Activated naive CD4-positive, alpha-beta T cell treated with anti-CD3 and anti-CD28 coated beads, Interleukin-2, amount 10 ng/mL, durations not matched to agents 7 days and 5 days (primary cell): ENCODE measurements at regions not wholly inside any gene's neighbourhood (a gene's known extent, or its start where the extent isn't known, plus 50 kb on each side); places are given as distances from the start of the nearest gene placed in this dataset.

Experiments used
- CTCF ChIA-PET: fragments of 350-600 bp; sonication (Branson Sonifier 250); formaldehyde crosslinking; loops from one replicate; lab custom pipeline; 2021; ENCODE audit warnings: antibody characterized with exemption; lab: Charles Lee
- DNase-seq: peaks from one replicate; pipeline ENCODE4 v3.0.0-alpha.2; 2020
- H3K27ac Mint-ChIP-seq: one replicate; pipeline ENCODE4 v1.8.0; 2021; ENCODE audit warnings: mild to moderate bottlenecking, moderate library complexity, mixed read lengths
- H3K27me3 Mint-ChIP-seq: one replicate; pipeline ENCODE4 v1.8.0; 2021; ENCODE audit warnings: mild to moderate bottlenecking, mixed read lengths
- H3K36me3 Mint-ChIP-seq: one replicate; pipeline ENCODE4 v1.8.0; 2021; ENCODE audit warnings: mixed read lengths
- H3K4me1 Mint-ChIP-seq: one replicate; pipeline ENCODE4 v1.8.0; 2021; ENCODE audit warnings: mixed read lengths
- H3K4me3 Mint-ChIP-seq: one replicate; pipeline ENCODE4 v1.8.0; 2021; ENCODE audit warnings: mild to moderate bottlenecking, moderate library complexity, mixed read lengths
- H3K9me3 Mint-ChIP-seq: one replicate; pipeline ENCODE4 v1.8.0; 2021; ENCODE audit warnings: mixed read lengths

DNA sequence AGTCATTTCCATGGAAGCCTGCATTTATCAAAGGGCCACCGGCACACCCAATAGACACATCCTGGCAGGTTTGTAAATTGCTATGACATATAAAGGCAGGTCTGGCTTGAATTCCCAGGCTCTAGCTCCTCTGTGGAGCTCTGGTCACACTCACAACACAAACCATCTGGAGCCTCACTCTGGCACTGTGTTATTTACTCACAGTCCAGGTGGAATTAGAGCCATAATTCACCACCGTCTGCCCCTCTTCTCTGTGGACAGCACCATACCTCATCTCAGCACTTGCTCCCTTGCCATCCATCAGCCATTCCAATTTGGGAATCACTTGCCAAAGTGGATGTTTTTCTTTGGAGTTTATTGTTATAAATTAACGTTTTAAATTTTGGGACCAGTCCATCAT is 84.3 kb upstream of the OSR1 start:
- H3K9me3 Mint-ChIP-seq = no peaks in the 10 kb centered on the region
- CTCF ChIA-PET = no interaction called here
- no peak overlapping the region for H3K27ac Mint-ChIP-seq
- no peak for DNase-seq
- H3K4me1 Mint-ChIP-seq = no peaks in the 10 kb centered on the region
- H3K4me3 Mint-ChIP-seq = no peak overlapping the region
- H3K36me3 Mint-ChIP-seq = no peaks in the 10 kb centered on the region
- no peaks in the 10 kb centered on the region for H3K27me3 Mint-ChIP-seq

DNA sequence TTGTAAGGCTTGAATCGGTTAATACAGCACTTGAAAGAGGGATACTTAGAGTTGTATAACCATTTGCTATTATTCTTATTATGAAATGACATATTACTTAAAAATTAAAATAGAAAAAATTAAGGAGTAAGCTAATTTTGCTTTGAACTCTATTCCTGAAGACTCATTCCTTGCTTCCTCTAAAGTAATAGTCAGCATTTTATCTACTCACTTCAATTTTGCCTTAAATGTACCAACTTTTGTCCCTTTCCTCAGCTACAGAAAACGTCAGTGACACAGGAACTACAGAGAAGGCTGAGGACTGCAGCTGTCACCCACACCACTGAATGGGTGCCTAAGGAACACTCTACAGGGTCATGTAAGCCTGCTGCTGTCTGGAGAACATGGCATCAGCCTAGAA is 80.7 kb upstream of the OSR1 start:
- Mint-ChIP-seq H3K27ac (no peak overlapping the region), H3K27me3 (peaks cover 11% of the 10 kb centered on the region), H3K4me1 (no peaks in the 10 kb centered on the region), H3K36me3 (no peaks in the 10 kb centered on the region), H3K4me3 (no peak overlapping the region), H3K9me3 (no peaks in the 10 kb centered on the region)
- CTCF ChIA-PET = no interaction called here
- no peak for DNase-seq

DNA sequence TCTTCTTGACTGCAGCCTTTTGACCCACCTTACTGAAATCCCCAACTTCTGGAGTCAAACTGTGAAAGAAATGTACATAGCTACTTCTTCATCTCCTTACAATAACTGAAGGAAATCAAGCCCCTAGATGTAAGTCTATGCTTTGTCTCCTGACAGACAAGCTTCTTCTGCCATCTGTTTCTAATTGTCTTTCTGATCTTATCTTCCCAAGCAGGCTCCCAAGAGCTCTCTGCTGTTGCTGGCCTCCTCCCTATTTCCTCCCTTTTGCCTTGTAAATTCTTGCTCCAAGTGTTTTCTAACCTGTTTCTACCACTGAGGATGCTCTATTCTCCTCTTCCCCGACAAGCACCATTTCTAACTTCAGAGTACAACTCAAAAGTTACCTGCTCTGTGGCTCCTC is 77.4 kb upstream of the OSR1 start:
- DNase-seq = no peak
- H3K27ac Mint-ChIP-seq = no peak overlapping the region
- H3K4me1 Mint-ChIP-seq = no peaks in the 10 kb centered on the region
- no peaks in the 10 kb centered on the region for H3K9me3 Mint-ChIP-seq
- H3K4me3 Mint-ChIP-seq = no peak overlapping the region
- H3K27me3 Mint-ChIP-seq = peaks cover 17% of the 10 kb centered on the region
- no peaks in the 10 kb centered on the region for H3K36me3 Mint-ChIP-seq
- CTCF ChIA-PET = no interaction called here

DNA sequence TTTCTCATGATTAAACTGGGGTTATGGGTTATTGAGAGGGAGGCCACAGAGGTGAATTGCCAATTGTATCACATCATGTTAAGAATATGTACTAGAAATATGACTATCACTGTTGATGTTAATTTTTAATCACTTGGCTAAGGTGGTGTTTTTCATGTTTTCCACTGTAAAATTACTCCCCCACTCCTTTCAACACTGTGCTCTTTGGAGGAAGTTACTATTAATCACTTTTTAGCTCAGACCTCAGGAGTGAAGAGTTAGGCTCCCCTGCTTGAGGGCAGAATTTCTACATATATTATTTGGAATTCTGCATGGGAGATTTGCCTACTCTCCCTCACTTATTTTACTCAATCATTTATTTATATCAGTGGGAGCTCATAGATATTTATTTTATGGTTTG is 76.0 kb upstream of the OSR1 start:
- H3K27me3 Mint-ChIP-seq = peaks cover 17% of the 10 kb centered on the region
- H3K4me1 Mint-ChIP-seq = no peaks in the 10 kb centered on the region
- H3K4me3 Mint-ChIP-seq = no peak overlapping the region
- H3K36me3 Mint-ChIP-seq = no peaks in the 10 kb centered on the region
- no peaks in the 10 kb centered on the region for H3K9me3 Mint-ChIP-seq
- DNase-seq = no peak
- no peak overlapping the region for H3K27ac Mint-ChIP-seq
- CTCF ChIA-PET = no interaction called here

DNA sequence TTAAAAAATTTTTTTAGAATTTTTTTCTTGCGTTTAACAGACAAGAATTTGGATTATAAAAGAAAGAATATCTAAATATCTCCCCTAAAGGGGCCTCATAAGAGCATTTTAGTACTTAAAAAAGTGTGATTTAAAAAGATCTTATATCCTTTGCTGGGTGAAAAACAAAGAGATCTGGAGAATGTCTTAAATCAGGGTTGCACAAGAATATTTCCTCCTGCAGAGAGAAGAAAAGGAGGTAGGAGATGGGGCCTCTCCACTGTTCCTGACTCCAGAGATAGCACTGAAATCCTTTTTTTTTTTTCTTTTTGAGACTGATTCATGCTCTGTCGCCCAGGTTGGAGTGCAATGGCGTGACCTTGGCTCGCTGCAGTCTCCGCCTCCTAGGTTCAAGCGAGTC is 68.5 kb upstream of the OSR1 start:
- DNase-seq = no peak
- H3K9me3 Mint-ChIP-seq = no peaks in the 10 kb centered on the region
- H3K4me1 Mint-ChIP-seq = no peaks in the 10 kb centered on the region
- no peak overlapping the region for H3K27ac Mint-ChIP-seq
- no peak overlapping the region for H3K4me3 Mint-ChIP-seq
- CTCF ChIA-PET = no interaction called here
- peaks cover 4% of the 10 kb centered on the region for H3K27me3 Mint-ChIP-seq
- H3K36me3 Mint-ChIP-seq = no peaks in the 10 kb centered on the region

DNA sequence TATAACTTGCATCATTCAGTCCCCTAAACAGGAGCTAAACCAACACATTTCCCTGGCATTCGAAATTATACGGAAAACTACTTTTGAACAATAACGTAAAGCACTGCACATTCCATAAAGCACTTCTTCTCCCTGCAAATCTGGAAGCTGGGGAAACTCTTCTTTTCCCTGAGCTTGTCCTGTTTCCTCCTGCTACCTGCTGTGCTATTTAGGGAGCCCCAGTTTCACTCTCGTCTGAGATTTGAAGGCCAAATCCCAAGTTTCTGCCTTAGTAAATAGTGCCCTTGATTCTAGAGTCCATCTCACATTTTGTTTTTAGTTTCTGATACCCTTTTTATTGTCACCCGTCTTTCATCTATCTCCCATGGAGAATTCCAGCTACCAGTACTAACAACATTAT is 67.7 kb upstream of the OSR1 start:
- Mint-ChIP-seq H3K4me3 (no peak overlapping the region), H3K27me3 (peaks cover 4% of the 10 kb centered on the region), H3K4me1 (no peaks in the 10 kb centered on the region), H3K36me3 (no peaks in the 10 kb centered on the region), H3K27ac (no peak overlapping the region), H3K9me3 (no peaks in the 10 kb centered on the region)
- CTCF ChIA-PET = no interaction called here
- no peak for DNase-seq

DNA sequence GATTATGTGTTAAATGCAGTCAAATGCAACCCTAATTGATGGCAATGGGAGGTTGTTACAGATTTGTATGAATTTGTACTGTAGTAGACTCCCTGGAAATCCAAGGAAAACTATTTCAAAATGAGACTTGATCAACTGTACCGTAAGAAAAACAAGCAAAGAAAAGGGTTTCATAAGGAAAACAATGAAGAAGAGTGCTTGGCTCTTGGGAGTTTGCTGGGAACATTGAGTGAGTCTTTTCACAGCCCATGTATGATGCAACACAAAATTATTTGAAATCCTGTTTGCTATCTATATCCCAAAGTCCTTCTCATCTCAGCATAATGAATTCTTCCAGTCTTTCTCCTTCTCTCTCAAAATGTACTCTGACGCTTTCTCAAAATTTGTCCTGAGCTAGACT is 67.0 kb upstream of the OSR1 start:
- peaks cover 4% of the 10 kb centered on the region for H3K27me3 Mint-ChIP-seq
- no peaks in the 10 kb centered on the region for H3K9me3 Mint-ChIP-seq

DNA sequence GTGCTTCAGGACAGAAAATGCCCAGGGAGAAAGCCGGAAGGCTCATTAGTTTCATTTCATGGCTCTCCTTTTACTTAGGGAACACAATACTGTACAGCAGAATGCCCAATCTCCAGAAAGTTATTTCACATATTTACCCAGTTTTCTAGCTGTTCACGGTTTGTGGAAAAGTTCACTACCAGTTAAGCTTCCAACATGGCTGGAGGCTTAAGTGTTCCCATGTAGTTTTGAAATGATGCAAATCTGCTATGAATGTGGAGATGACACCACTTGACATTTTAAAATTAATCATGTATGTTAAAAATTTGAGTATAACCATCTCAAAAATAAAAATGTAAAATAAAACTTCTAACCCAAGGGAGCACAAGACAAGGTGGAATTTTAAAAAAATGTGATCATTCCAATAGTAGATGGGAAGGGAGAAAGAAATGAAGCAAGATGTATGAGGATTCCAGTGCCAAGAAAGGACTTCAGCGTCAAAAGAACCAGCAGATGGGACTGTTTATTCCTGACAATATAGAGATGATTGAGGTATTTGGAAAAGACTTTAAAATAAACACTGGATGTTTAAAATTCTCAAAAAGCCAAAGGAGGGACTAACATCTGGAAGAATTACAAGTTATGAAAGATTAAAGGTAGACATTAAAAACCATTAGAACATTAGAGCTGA is 60.9 kb upstream of the OSR1 start:
- no peaks in the 10 kb centered on the region for H3K4me1 Mint-ChIP-seq
- H3K4me3 Mint-ChIP-seq = no peak overlapping the region
- H3K27ac Mint-ChIP-seq = no peak overlapping the region
- CTCF ChIA-PET = no interaction called here
- H3K9me3 Mint-ChIP-seq = no peaks in the 10 kb centered on the region
- peaks cover 19% of the 10 kb centered on the region for H3K27me3 Mint-ChIP-seq
- no peak for DNase-seq
- H3K36me3 Mint-ChIP-seq = no peaks in the 10 kb centered on the region

More for the DNA sequence above, 67.0 kb upstream of the OSR1 start:
- Mint-ChIP-seq H3K4me3 (no peak overlapping the region), H3K27ac (no peak overlapping the region), H3K4me1 (no peaks in the 10 kb centered on the region), H3K36me3 (no peaks in the 10 kb centered on the region)
- CTCF ChIA-PET = no interaction called here
- no peak for DNase-seq

DNA sequence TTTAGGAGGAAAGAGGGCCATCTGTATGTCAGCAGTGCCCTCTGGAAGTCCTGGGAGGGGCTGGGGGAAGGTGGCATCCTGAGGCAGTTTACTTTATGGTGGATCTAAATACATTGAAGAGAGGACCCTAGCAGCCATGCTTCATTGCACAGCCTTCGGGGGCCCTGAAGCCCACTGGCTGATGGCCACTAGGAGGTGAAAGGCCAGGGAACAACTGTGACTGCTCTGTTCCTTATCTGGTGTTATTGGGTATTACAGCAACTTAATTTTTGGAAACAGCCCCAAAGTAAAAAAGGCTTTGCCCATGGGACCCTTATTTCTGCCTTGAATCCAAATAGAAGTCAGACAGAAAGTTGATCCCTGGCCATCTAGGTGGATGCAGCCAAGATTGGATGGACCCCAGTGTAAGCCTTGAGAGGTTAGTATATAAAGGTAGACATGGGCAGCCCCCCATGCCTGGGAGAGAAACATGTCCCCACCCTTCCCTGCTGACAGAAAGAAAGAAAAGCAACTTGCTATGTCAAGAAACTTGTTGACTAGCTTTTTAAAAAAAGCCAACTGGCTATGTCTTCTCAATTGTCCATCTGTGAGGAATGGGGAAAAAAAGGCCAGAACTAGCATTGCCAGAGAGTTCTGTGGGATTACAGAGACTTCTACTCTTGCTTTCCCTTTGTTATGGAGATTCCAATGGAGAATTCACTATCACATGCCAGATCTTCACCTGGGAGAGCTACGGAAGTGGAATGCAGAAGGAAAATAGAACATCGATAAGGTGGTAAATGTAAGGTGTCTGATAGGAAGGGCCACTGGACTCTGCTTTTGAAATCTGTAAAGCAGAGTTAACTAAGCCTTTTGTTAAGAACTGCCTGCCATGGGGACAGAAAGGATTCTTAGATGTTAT is 58.6 kb upstream of the OSR1 start:
- H3K9me3 Mint-ChIP-seq = no peaks in the 10 kb centered on the region
- no peaks in the 10 kb centered on the region for H3K36me3 Mint-ChIP-seq
- CTCF ChIA-PET = no interaction called here
- H3K4me3 Mint-ChIP-seq = no peak overlapping the region
- DNase-seq = no peak
- peaks cover 19% of the 10 kb centered on the region for H3K27me3 Mint-ChIP-seq
- H3K4me1 Mint-ChIP-seq = no peaks in the 10 kb centered on the region
- no peak overlapping the region for H3K27ac Mint-ChIP-seq

DNA sequence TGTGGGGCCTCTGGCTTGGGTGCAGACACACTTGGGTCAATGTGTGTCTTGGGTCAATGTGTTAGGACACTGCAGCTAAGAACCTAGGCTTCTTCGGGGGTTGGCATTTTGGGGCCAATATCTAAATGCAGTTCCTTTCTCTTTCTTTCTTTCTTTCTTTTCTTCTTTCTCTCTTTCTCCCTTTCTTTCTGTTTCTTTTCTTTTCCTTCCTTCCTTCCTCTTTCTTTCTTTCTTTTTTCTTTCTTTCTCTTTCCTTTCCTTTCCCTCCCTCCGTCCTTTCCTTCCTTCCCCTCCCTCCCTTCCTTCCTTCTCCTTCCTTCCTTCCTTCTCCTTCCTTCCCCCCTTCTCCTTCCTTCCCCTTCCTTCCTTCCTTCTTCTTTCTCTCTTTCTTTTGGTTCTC is 57.7 kb upstream of the OSR1 start:
- CTCF ChIA-PET = no interaction called here

DNA sequence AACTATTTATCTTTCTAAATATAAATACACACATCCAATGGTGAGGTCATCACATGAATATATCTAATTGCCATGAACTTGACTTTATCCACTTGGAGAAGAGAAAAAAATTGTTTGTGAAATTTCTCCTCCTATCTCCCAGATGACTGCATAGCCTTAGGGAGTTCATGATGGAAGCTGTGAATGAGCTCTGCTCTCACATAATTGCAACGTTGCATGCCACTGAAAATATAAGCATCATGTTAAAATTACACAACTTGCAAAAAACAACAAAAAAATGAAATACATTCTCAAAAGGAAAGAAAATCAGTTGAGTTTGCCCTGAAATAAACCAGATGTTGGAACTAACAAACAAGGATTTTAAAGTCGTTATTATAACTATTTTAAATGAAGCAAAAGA is 50.6 kb upstream of the OSR1 start:
- Mint-ChIP-seq H3K4me3 (no peak overlapping the region), H3K36me3 (no peaks in the 10 kb centered on the region), H3K27me3 (no peaks in the 10 kb centered on the region), H3K27ac (no peak overlapping the region), H3K9me3 (no peaks in the 10 kb centered on the region), H3K4me1 (no peaks in the 10 kb centered on the region)
- CTCF ChIA-PET = no interaction called here
- DNase-seq = no peak

More for the DNA sequence above, 57.7 kb upstream of the OSR1 start:
- no peaks in the 10 kb centered on the region for H3K4me1 Mint-ChIP-seq
- H3K27ac Mint-ChIP-seq = no peak overlapping the region
- DNase-seq = no peak
- peaks cover 19% of the 10 kb centered on the region for H3K27me3 Mint-ChIP-seq
- no peaks in the 10 kb centered on the region for H3K9me3 Mint-ChIP-seq
- H3K4me3 Mint-ChIP-seq = no peak overlapping the region
- no peaks in the 10 kb centered on the region for H3K36me3 Mint-ChIP-seq

DNA sequence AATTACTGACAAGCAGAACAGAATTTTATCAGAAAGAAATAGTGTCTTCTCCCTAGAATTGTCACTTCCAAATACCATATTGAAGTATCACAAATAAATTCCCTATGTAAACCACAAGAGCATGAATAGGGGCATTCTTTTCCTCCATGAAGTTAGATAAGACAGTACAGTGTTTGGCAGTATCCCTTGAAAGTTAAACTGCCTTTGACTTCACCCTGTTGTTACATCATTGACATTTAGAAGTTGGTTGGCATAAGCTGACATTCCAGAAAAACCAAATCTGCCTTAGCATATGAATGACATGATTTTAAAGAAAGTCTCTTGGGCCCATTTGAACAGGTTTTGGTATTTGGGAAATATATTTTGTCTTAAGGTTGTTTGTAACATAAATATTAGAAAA is 50.2 kb upstream of the OSR1 start:
- DNase-seq = no peak
- Mint-ChIP-seq H3K4me1 (no peaks in the 10 kb centered on the region), H3K36me3 (no peaks in the 10 kb centered on the region), H3K27ac (no peak overlapping the region), H3K4me3 (no peak overlapping the region), H3K27me3 (no peaks in the 10 kb centered on the region), H3K9me3 (no peaks in the 10 kb centered on the region)
- CTCF ChIA-PET = no interaction called here
